DND-41 (cell line): ENCODE measurements at regions not wholly inside any gene's neighbourhood (a gene's known extent, or its start where the extent isn't known, plus 50 kb on each side); places are given as distances from the start of the nearest gene placed in this dataset.

Experiments
- CTCF ChIP-seq: IDR thresholded peaks from 2 replicates; pipeline ENCODE4 v1.5.1; 2012; ENCODE audit warnings: borderline replicate concordance, low read length, moderate library complexity, mild to moderate bottlenecking; ENCODE audit not compliant: poor library complexity, severe bottlenecking; ENCODE audit errors: extremely low read depth
- EZH2 ChIP-seq: IDR thresholded peaks from 3 replicates; pipeline ENCODE4 v1.6.1; 2012; ENCODE audit warnings: borderline replicate concordance, low read depth, mild to moderate bottlenecking, moderate library complexity, low read length, inconsistent platforms; ENCODE audit not compliant: severe bottlenecking

- TF ChIP-seq CTCF (no peak), EZH2 (no peak)
Observed at GRCh38 chr6:144920391-144920961, 635.3 kb downstream of the UTRN start.
